ENCODE measurements at regions not wholly inside any gene's neighbourhood (a gene's known extent, or its start where the extent isn't known, plus 50 kb on each side); places are given as distances from the start of the nearest gene placed in this dataset.

DNA sequence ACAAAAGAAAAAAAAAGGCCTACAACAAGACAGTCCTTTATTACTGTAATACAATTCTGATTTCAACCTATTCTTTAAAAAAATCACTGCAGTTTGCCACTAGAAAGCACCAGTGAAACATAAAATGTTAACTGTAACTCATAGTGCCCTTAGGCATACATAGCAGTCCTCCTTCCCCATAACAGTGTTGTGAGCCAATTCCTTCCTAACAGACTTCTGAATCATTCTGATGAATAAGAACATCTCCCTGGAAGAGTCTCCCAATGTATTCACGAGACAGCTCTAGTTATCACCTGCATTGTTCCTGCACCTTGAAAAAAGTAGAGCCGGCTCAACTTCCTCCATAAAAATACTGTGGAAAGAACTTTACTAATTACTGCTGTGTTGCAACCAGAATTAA is 213.6 kb upstream of the FSCB start:
- no peak for DNase-seq (ENCODE audit: low read depth in 2 of 3, low spot score in 1 of 3)

GRCh38 chr14:44712024-44712815 is 205.1 kb upstream of the FSCB start:
- DNase-seq (ENCODE audit: low read depth in 2 of 3, low spot score in 1 of 3) = no peak

DNA sequence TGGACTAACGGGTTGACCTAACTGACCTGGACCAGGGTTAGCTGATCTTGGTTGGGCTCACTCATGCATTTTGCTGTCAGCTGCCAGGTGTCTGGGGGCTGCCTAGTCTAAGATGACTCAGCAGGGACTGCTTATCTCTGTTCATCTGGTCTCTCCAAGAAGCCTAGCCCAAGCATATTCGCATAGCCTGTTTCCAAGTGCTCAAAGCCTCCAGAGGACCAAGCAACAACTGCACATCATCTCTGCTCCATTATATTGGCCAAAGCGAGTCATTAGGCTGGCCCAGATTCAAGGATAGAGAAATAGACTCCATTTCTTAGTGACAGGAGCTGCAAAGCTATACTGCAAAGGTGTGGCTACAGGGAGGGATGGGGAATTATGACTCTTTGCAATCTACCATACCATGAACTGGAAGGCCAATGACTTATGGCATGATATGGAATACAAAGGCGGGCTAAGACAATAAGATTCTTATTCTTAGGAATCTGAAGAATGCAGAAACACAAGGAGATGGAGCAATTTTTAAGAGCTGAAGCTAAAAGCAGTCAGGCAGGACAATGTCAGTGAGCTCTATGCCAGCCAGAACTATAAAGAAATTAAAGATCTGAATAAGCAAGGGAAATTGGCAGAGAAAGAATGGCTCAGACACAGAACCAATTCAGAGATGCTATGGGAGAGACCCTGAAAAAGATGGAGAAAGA is 194.6 kb upstream of the FSCB start:
- no peak for DNase-seq (ENCODE audit: low read depth in 2 of 3, low spot score in 1 of 3)

- DNase-seq (ENCODE audit: low read depth in 2 of 3, low spot score in 1 of 3) = no peak
Measured at GRCh38 chr14:44700694-44701093, 193.6 kb upstream of the FSCB start.

DNA sequence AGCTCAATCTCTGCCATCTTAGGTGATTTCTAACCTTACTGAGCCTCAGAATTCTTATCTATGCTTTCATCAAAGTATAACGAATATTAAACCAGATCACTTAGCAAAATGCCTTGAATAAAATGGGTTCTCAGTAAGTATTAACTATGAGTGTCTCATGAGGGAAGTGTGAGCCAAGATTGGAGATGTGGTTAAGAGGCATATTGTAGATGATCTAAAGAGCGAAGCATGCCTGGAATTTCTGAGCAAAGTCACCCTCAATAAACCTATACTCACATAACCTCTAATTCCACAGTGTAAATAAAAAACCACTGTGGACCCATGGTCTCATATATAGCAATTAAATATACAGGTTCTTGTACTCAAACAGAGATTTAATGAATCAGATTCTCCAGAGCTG is 193.1 kb upstream of the FSCB start:
- DNase-seq (ENCODE audit: low read depth in 2 of 3, low spot score in 1 of 3) = no peak

GRCh38 chr14:44699391-44699790 is 192.3 kb upstream of the FSCB start:
- DNase-seq (ENCODE audit: low read depth in 2 of 3, low spot score in 1 of 3) = no peak

DNA sequence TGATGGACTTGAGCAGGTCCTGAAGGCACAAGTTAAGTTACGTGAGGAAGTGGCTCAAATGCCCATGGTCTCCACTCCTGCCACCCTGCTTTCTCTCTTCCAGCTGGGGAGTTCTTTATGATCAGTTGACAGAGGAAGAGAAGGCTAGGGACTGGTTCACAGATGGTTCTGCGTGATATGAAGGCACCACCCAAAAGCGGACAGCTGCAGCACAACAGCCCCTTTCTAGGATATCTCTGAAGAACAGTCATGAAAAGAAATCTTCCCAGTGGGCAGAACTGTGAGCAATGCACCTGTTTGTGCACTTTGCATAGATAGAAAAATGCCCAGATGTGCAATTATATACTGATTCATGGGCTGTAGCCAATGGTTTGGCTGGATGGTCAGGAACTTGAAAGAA is 162.4 kb upstream of the FSCB start:
- no peak for DNase-seq (ENCODE audit: low read depth in 2 of 3, low spot score in 1 of 3)

DNA sequence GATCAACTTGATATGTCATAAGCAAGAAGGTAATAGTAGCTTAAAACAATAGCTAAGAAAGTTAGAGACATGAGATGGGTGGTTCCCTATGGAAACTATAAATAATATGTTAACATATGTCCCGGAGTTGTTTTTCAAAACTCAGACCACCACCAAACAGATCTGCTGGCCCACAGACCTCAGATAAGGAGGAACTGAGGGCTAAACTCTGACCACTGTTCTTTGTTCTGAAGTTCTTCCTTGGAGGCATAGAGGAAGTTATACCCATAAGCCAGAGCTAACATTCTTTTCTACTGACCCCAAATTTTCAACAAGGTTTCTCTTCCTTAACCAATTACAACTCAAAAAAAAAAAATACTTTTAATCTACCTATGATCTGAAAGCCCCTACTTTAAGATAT is 156.1 kb upstream of the FSCB start:
- DNase-seq (ENCODE audit: low read depth in 2 of 3, low spot score in 1 of 3) = no peak

GRCh38 chr14:44662250-44662891 is 155.3 kb upstream of the FSCB start:
- no peak for DNase-seq (ENCODE audit: low read depth in 2 of 3, low spot score in 1 of 3)

GRCh38 chr14:44658389-44658696 is 151.3 kb upstream of the FSCB start:
- DNase-seq (ENCODE audit: low read depth in 2 of 3, low spot score in 1 of 3) = no peak

- no peak for DNase-seq (ENCODE audit: low read depth in 2 of 3, low spot score in 1 of 3)
Measured at GRCh38 chr14:44657696-44658388, 150.8 kb upstream of the FSCB start.

DNA sequence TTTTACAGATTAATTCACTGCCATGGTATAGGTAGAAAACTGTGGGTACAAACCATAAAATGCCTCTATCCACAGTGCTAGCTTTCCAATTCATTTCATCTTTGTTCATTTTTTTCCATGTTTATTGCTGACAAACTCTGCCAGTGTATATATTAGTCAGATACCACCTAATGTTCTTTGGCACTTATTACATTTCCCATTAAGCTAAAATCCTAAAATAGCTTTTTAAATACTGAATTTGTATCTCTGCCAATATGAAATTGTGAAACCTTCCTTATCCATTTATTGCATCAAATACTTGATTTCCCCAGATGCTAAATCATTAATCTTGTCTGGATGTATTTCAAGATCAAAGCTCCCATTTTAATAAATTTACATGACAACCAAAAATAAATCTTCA is 150.1 kb upstream of the FSCB start:
- no peak for DNase-seq (ENCODE audit: low read depth in 2 of 3, low spot score in 1 of 3)

- no peak for DNase-seq (ENCODE audit: low read depth in 2 of 3, low spot score in 1 of 3)
Measured at GRCh38 chr14:44654591-44654990, 147.5 kb upstream of the FSCB start.

- no peak for DNase-seq (ENCODE audit: low read depth in 2 of 3, low spot score in 1 of 3)
Measured at GRCh38 chr14:44653641-44654040, 146.6 kb upstream of the FSCB start.

DNA sequence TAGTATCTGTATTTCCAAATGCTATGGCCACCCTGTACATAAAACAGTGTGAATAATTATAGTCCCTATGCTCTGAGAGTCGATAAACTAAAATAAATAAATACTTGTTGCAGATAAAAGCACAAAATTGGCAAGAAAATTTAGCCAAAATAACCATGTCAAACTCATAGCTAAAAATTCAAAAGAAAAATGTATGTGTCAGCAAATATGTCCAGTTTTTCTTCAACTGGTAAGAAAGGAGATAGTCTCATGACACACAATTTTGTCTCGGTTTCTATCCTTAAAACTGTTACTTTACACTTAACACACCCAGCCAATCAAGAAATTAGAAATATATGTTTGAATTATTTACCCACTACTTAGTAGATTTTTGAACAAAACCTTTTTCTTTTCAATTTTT is 145.6 kb upstream of the FSCB start:
- no peak for DNase-seq (ENCODE audit: low read depth in 2 of 3, low spot score in 1 of 3)

DNA sequence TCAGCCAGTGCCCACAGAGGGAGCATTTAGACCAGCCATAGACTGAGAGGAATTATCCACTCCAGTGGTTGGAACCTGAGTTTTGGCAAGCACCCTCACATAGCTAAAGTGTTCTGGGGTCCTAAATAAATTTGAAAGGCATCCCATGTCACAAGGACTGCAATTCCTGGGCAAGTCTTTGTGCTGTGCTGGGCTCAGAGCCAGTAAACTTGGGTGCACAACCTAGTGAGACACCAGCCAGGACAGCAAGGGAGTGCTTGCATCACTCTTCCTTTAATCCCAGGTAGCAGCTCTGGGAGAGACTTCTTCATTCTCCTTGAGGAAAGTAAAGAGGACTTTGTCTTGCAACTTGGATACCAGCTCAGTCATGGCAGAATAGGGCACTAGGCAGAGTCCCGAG is 142.0 kb upstream of the FSCB start:
- DNase-seq (ENCODE audit: low read depth in 2 of 3, low spot score in 1 of 3) = no peak

- DNase-seq (ENCODE audit: low read depth in 2 of 3, low spot score in 1 of 3) = no peak
Measured at GRCh38 chr14:44640416-44640815, 133.3 kb upstream of the FSCB start.

GRCh38 chr14:44639781-44640385 is 132.8 kb upstream of the FSCB start:
- DNase-seq (ENCODE audit: low read depth in 2 of 3, low spot score in 1 of 3) = no peak

- no peak for DNase-seq (ENCODE audit: low read depth in 2 of 3, low spot score in 1 of 3)
Measured at GRCh38 chr14:44634692-44635091, 127.6 kb upstream of the FSCB start.

DNA sequence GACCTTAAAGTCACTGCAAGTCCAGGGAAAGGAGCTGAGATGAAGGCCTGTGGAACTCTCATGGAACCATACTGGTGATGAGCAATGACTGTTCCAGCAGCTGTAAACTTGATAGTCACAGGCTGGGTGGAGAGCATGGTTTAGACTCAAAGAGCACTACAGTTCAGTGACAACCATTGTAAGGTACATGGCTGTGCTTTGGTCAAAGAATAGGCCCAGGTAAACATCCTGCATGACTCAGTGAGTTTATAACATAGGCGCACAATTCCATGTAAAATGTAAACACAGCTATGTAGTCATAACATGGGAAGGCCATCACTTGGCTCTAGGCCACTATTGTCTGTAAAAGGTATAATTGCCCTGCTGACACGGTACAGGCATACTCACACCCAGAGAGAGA is 119.3 kb upstream of the FSCB start:
- no peak for DNase-seq (ENCODE audit: low read depth in 2 of 3, low spot score in 1 of 3)

DNA sequence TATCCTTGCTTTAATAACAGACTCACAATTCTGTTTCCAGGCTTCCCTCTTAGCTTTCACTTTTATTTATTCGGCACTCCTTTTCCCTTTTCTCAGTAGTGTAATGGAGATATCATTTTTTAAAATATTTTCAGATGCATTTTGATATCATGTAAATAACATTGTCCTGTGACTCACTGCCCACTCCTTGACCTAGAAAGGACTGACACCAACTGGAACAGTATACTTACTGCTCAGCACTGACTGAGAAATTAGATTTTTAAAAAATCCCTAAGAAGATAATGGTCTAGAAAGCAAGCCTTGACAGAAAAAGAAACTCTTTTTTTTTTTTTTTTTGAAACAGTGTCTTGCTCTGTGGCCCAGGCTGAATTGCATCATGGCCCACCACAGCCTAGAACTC is 118.0 kb upstream of the FSCB start:
- DNase-seq (ENCODE audit: low read depth in 2 of 3, low spot score in 1 of 3) = no peak

Data from stimulated activated CD4-positive, alpha-beta T cell treated with anti-CD3 and anti-CD28 coated beads, Interleukin-12 subunit alpha, Interleukin-12 subunit beta, amount 100 ng/mL, for 48 hours (primary cell).